ENCODE measurements at regions not wholly inside any gene's neighbourhood (a gene's known extent, or its start where the extent isn't known, plus 50 kb on each side); places are given as distances from the start of the nearest gene placed in this dataset.

DNA sequence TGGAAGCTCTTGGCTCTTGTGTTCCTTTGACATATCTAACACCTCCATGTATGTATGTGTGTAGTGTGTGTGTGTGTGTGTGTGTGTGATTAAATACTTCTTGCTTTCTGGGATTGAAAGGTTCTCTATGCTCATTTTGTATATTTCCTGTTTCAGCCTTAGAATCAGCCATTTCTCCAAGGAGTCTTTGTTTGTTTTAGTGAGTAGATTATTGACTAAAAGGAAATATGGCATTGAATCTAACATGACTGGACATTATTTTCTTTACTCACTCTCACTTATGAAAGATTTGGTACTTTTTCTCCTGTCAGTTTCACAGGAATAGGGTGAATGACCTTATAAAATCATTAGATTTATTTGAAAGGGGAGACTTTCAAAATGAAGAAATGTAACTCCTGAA, 413.8 kb upstream of the SLC14A2 start:
- intact Hi-C loops (cut with DNase I), result no loop called here
- ATAC-seq, result no peak
- H3K36me3 ChIP-seq, result no peaks in the 10 kb centered on the region

GRCh38 chr18:45202061-45202460, 413.2 kb upstream of the SLC14A2 start:
- ATAC-seq (no peak), DNase-seq (no peak)
- Histone ChIP-seq H3K27me3 (no peaks in the 10 kb centered on the region), H3K4me1 (no peaks in the 10 kb centered on the region), H3K4me3 (no peak overlapping the region), H3K27ac (no peak overlapping the region), H3K9me3 (no peaks in the 10 kb centered on the region), H3K36me3 (no peaks in the 10 kb centered on the region)
- intact Hi-C loops (cut with DNase I), result no loop called here
- TF ChIP-seq, protein P1, sequence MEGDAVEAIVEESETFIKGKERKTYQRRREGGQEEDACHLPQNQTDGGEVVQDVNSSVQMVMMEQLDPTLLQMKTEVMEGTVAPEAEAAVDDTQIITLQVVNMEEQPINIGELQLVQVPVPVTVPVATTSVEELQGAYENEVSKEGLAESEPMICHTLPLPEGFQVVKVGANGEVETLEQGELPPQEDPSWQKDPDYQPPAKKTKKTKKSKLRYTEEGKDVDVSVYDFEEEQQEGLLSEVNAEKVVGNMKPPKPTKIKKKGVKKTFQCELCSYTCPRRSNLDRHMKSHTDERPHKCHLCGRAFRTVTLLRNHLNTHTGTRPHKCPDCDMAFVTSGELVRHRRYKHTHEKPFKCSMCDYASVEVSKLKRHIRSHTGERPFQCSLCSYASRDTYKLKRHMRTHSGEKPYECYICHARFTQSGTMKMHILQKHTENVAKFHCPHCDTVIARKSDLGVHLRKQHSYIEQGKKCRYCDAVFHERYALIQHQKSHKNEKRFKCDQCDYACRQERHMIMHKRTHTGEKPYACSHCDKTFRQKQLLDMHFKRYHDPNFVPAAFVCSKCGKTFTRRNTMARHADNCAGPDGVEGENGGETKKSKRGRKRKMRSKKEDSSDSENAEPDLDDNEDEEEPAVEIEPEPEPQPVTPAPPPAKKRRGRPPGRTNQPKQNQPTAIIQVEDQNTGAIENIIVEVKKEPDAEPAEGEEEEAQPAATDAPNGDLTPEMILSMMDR (IDR thresholded peaks at IDR 0.05), result no peak

More for the DNA sequence above, 413.8 kb upstream of the SLC14A2 start:
- H3K4me1 ChIP-seq, result no peaks in the 10 kb centered on the region
- no peak overlapping the region for H3K4me3 ChIP-seq
- no peak overlapping the region for H3K27ac ChIP-seq
- no peaks in the 10 kb centered on the region for H3K27me3 ChIP-seq
- TF ChIP-seq, protein P1 (IDR thresholded peaks at IDR 0.05), result no peak
- H3K9me3 ChIP-seq, result no peaks in the 10 kb centered on the region
- no peak for DNase-seq

GRCh38 chr18:45203677-45204076, 411.6 kb upstream of the SLC14A2 start:
- no peaks in the 10 kb centered on the region for H3K27me3 ChIP-seq
- no peaks in the 10 kb centered on the region for H3K36me3 ChIP-seq
- no peaks in the 10 kb centered on the region for H3K4me1 ChIP-seq
- no peak overlapping the region for H3K4me3 ChIP-seq
- no peak for DNase-seq
- TF ChIP-seq, protein P1 (IDR thresholded peaks at IDR 0.05), result no peak
- ATAC-seq, result no peak
- H3K9me3 ChIP-seq, result no peaks in the 10 kb centered on the region
- H3K27ac ChIP-seq, result no peak overlapping the region
- intact Hi-C loops (cut with DNase I), result no loop called here

DNA sequence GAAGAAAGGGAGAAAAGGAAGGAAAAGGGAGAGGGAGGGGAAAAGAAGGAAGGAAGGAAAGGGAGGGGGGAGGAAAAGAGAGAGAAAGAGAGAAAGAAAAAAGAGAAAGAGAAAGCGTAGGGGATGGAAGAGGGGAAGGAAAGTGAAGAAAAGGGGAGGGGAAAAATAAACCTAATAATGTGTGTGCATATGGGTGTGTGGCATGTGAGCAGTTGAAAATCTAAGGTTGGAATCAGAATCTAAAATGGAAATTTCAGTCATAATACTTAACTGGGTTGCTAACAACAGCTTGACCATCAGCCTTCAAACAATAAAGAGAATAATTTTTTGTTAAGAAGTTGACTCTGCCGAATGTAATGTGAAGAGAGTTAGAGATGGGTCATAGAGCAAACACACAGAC, 407.9 kb upstream of the SLC14A2 start:
- DNase-seq (no peak), ATAC-seq (no peak)
- Histone ChIP-seq H3K4me1 (no peaks in the 10 kb centered on the region), H3K27ac (no peak overlapping the region), H3K27me3 (no peaks in the 10 kb centered on the region), H3K9me3 (no peaks in the 10 kb centered on the region), H3K36me3 (no peaks in the 10 kb centered on the region), H3K4me3 (no peak overlapping the region)
- intact Hi-C loops (cut with DNase I), result no loop called here
- TF ChIP-seq, protein P1 (IDR thresholded peaks at IDR 0.05), result no peak

- Histone ChIP-seq H3K27me3 (no peaks in the 10 kb centered on the region), H3K36me3 (no peaks in the 10 kb centered on the region), H3K4me3 (no peak overlapping the region), H3K4me1 (no peaks in the 10 kb centered on the region), H3K27ac (no peak overlapping the region), H3K9me3 (no peaks in the 10 kb centered on the region)
- DNase-seq, result no peak
- ATAC-seq, result no peak
- TF ChIP-seq, protein P1 (IDR thresholded peaks at IDR 0.05), result no peak
- intact Hi-C loops (cut with DNase I), result no loop called here
Measured at GRCh38 chr18:45208164-45208563, 407.1 kb upstream of the SLC14A2 start.

Measured in upper lobe of right lung (tissue), 1 donor.